ENCODE measurements at regions not wholly inside any gene's neighbourhood (a gene's known extent, or its start where the extent isn't known, plus 50 kb on each side); places are given as distances from the start of the nearest gene placed in this dataset.

- H3K9me3 ChIP-seq (ENCODE audit: control insufficient read depth in 1 of 2, insufficient read depth in 1 of 2, low read depth in 1 of 2, low read length in 2 of 2): peaks cover 4 to 12% of the 10 kb centered on the region in 2 experiments; a peak in 2 of 4 replicates
- BruUV-seq (replicated peaks): no TSS peak
- H2AFZ ChIP-seq (ENCODE audit: low read depth, low read length, poor library complexity, severe bottlenecking): no peak overlapping the region
- intact Hi-C loops (cut with micrococcal nuclease): no loop called here
- H3K4me1 ChIP-seq (ENCODE audit: control insufficient read depth in 1 of 2, insufficient read depth in 2 of 2, low read length in 2 of 2): no peaks in the 10 kb centered on the region
- no peak overlapping the region for H3K9ac ChIP-seq (ENCODE audit: low read length)
- POLR2A ChIA-PET: no interaction called here
- no peaks in the 10 kb centered on the region for H3K9me2 ChIP-seq (ENCODE audit: insufficient read depth)
- no peak overlapping the region for H3K27ac ChIP-seq (ENCODE audit: low read depth, low read length)
- no peaks in the 10 kb centered on the region for H3K27me3 ChIP-seq (ENCODE audit: insufficient read depth, low read length)
- RAD21 ChIA-PET (ENCODE audit: low non-redundant PET in 1 of 2, low total read pairs in 2 of 2, uncharacterized antibody in 2 of 2, unreplicated experiment in 2 of 2): no interaction called here
- ATAC-seq (no peak), DNase-seq (ENCODE audit: low read depth, low spot score) (no peak)
- H4K20me1 ChIP-seq (ENCODE audit: insufficient read depth): no peaks in the 10 kb centered on the region
- H3K79me2 ChIP-seq (ENCODE audit: insufficient read depth, low read length): no peaks in the 10 kb centered on the region
- H3K4me3 ChIP-seq (replicated peaks in 1 of 2; ENCODE audit: low read depth in 1 of 2, low read length in 2 of 2): no peak overlapping the region
- CTCF ChIA-PET: no interaction called here
- no peak for TF ChIP-seq SIN3A (IDR thresholded peaks at IDR 0.05; ENCODE audit: low read depth)
- H3K36me3 ChIP-seq (ENCODE audit: control insufficient read depth in 1 of 2, insufficient read depth in 2 of 2, low read length in 2 of 2): no peaks in the 10 kb centered on the region
- H3K4me2 ChIP-seq (ENCODE audit: low read length): no peak overlapping the region
These were observed 263.4 kb downstream of the CDC14C start for GRCh38 chr7:49187543-49188268.

GRCh38 chr7:49228426-49229098 is 304.2 kb downstream of the CDC14C start:
- no peak overlapping the region for H3K4me2 ChIP-seq (ENCODE audit: low read length)
- H2AFZ ChIP-seq (ENCODE audit: low read depth, low read length, poor library complexity, severe bottlenecking): no peak overlapping the region
- no peaks in the 10 kb centered on the region for H3K4me1 ChIP-seq (ENCODE audit: control insufficient read depth in 1 of 2, insufficient read depth in 2 of 2, low read length in 2 of 2)
- no TSS peak for BruUV-seq (replicated peaks)
- RAD21 ChIA-PET (ENCODE audit: low non-redundant PET in 1 of 2, low total read pairs in 2 of 2, uncharacterized antibody in 2 of 2, unreplicated experiment in 2 of 2): no interaction called here
- H3K4me3 ChIP-seq (replicated peaks in 1 of 2; ENCODE audit: low read depth in 1 of 2, low read length in 2 of 2): no peak overlapping the region
- H3K79me2 ChIP-seq (ENCODE audit: insufficient read depth, low read length): no peaks in the 10 kb centered on the region
- POLR2A ChIA-PET: no interaction called here
- H3K9me2 ChIP-seq (ENCODE audit: insufficient read depth): no peaks in the 10 kb centered on the region
- H3K27me3 ChIP-seq (ENCODE audit: insufficient read depth, low read length): no peaks in the 10 kb centered on the region
- TF ChIP-seq JUND (IDR thresholded peaks at IDR 0.05): no peak
- TF ChIP-seq YY1 (IDR thresholded peaks at IDR 0.05; ENCODE audit: extremely low read depth, insufficient replicate concordance, low read depth, low read length): no peak
- TF ChIP-seq, protein P1, sequence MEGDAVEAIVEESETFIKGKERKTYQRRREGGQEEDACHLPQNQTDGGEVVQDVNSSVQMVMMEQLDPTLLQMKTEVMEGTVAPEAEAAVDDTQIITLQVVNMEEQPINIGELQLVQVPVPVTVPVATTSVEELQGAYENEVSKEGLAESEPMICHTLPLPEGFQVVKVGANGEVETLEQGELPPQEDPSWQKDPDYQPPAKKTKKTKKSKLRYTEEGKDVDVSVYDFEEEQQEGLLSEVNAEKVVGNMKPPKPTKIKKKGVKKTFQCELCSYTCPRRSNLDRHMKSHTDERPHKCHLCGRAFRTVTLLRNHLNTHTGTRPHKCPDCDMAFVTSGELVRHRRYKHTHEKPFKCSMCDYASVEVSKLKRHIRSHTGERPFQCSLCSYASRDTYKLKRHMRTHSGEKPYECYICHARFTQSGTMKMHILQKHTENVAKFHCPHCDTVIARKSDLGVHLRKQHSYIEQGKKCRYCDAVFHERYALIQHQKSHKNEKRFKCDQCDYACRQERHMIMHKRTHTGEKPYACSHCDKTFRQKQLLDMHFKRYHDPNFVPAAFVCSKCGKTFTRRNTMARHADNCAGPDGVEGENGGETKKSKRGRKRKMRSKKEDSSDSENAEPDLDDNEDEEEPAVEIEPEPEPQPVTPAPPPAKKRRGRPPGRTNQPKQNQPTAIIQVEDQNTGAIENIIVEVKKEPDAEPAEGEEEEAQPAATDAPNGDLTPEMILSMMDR (IDR thresholded peaks at IDR 0.05 in 2 of 3, conservative IDR thresholded peaks at IDR 0.05 in 1 of 3; ENCODE audit: borderline replicate concordance in 1 of 3, insufficient read depth in 1 of 3, low read depth in 2 of 3, low read length in 2 of 3): no peak
- no peak for TF ChIP-seq CEBPB (IDR thresholded peaks at IDR 0.05; ENCODE audit: low read depth)
- TF ChIP-seq, protein P2, sequence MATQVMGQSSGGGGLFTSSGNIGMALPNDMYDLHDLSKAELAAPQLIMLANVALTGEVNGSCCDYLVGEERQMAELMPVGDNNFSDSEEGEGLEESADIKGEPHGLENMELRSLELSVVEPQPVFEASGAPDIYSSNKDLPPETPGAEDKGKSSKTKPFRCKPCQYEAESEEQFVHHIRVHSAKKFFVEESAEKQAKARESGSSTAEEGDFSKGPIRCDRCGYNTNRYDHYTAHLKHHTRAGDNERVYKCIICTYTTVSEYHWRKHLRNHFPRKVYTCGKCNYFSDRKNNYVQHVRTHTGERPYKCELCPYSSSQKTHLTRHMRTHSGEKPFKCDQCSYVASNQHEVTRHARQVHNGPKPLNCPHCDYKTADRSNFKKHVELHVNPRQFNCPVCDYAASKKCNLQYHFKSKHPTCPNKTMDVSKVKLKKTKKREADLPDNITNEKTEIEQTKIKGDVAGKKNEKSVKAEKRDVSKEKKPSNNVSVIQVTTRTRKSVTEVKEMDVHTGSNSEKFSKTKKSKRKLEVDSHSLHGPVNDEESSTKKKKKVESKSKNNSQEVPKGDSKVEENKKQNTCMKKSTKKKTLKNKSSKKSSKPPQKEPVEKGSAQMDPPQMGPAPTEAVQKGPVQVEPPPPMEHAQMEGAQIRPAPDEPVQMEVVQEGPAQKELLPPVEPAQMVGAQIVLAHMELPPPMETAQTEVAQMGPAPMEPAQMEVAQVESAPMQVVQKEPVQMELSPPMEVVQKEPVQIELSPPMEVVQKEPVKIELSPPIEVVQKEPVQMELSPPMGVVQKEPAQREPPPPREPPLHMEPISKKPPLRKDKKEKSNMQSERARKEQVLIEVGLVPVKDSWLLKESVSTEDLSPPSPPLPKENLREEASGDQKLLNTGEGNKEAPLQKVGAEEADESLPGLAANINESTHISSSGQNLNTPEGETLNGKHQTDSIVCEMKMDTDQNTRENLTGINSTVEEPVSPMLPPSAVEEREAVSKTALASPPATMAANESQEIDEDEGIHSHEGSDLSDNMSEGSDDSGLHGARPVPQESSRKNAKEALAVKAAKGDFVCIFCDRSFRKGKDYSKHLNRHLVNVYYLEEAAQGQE (IDR thresholded peaks at IDR 0.05; ENCODE audit: low read depth): no peak
- no peak for TF ChIP-seq MAX (IDR thresholded peaks at IDR 0.05)
- no peak for TF ChIP-seq EZH2phosphoT487 (IDR thresholded peaks at IDR 0.05; ENCODE audit: borderline replicate concordance)
- TF ChIP-seq ZFX (IDR thresholded peaks at IDR 0.05): no peak
- no peak for TF ChIP-seq ELF1 (IDR thresholded peaks at IDR 0.05; ENCODE audit: borderline replicate concordance, low read depth)
- TF ChIP-seq TCF7L2 (IDR thresholded peaks at IDR 0.05; ENCODE audit: borderline replicate concordance, extremely low read depth, insufficient read depth, insufficient read length): no peak
- H3K9me3 ChIP-seq (ENCODE audit: control insufficient read depth in 1 of 2, insufficient read depth in 1 of 2, low read depth in 1 of 2, low read length in 2 of 2): peaks cover 7 to 13% of the 10 kb centered on the region in 2 experiments; a peak in 2 of 4 replicates
- intact Hi-C loops (cut with micrococcal nuclease): no loop called here
- H3K36me3 ChIP-seq (ENCODE audit: control insufficient read depth in 1 of 2, insufficient read depth in 2 of 2, low read length in 2 of 2): no peaks in the 10 kb centered on the region
- no peak overlapping the region for H3K9ac ChIP-seq (ENCODE audit: low read length)
- H3K27ac ChIP-seq (ENCODE audit: low read depth, low read length): no peak overlapping the region
- no peaks in the 10 kb centered on the region for H4K20me1 ChIP-seq (ENCODE audit: insufficient read depth)
- ATAC-seq (no peak), DNase-seq (ENCODE audit: low read depth, low spot score) (no peak)
- CTCF ChIA-PET: no interaction called here
